Heart right ventricle (tissue), 16 donors: ENCODE measurements at regions not wholly inside any gene's neighbourhood (a gene's known extent, or its start where the extent isn't known, plus 50 kb on each side); places are given as distances from the start of the nearest gene placed in this dataset.

Experiments
- ATAC-seq, 8 donors: fragments of 200-7000 bp; cut with Tn5 transposase; one replicate each; pipeline ENCODE4 v1.9.1; 2020; ENCODE audit warnings: mild to moderate bottlenecking in 8 of 8, moderate library complexity in 8 of 8, moderate number of reproducible peaks in 1 of 8
- DNase-seq, 2 donors: peaks; one replicate each; pipeline ENCODE4 v3.0.0-alpha.2; 2020
- H3K27ac ChIP-seq, 10 donors: fragments of 200-600 bp; sonication (generic) in 2 of 10; one replicate each; pipeline versions ENCODE4 v1.5.0 to v1.8.0; 2020 to 2022; ENCODE audit warnings: mild to moderate bottlenecking in 3 of 10
- H3K27me3 ChIP-seq, 7 donors: fragments of 200-600 bp; one replicate each; pipeline ENCODE4 v1.8.0; 2021 to 2022; ENCODE audit warnings: mild to moderate bottlenecking in 2 of 7
- H3K36me3 ChIP-seq, 9 donors: fragments of 200-600 bp; sonication (generic) in 1 of 9; one replicate each; pipeline versions ENCODE4 v1.5.0 to v1.8.0; 2020 to 2022; ENCODE audit warnings: mild to moderate bottlenecking in 2 of 9
- H3K4me1 ChIP-seq, 9 donors: fragments of 200-600 bp; sonication (generic) in 1 of 9; one replicate each; pipeline versions ENCODE4 v1.5.0 to v1.8.0; 2020 to 2022; ENCODE audit warnings: mild to moderate bottlenecking in 4 of 9
- H3K4me3 ChIP-seq, 10 donors: fragments of 200-600 bp; sonication (generic) in 2 of 10; one replicate each; pipeline versions ENCODE4 v1.5.0 to v1.8.0; 2020 to 2022; ENCODE audit warnings: mild to moderate bottlenecking in 7 of 10, moderate library complexity in 2 of 10
- H3K9me3 ChIP-seq, 11 donors: fragments of 200-600 bp in 10 of 11; sonication (generic) in 2 of 11; one replicate each; pipeline versions ENCODE4 v1.5.0 to v1.8.0; 2013 to 2022; ENCODE audit warnings: mild to moderate bottlenecking in 2 of 11, control low read depth in 1 of 11, moderate library complexity in 1 of 11
- WGBS, 2 donors: extraction: QIAGEN DNeasy Blood & Tissue Kit; methylation state at CpG; one replicate each; pipeline ENCODE4 v1.1.7; 2013; ENCODE audit warnings: inconsistent platforms in 1 of 2; 5-methylcytosine and 5-hydroxymethylcytosine counted together
- intact Hi-C, 10 donors: fragments of 100-400 bp; cut with DNase I; formaldehyde crosslinking; loops; one replicate each; pipeline versions ENCODE4 v1.11.1 to v1.14.2; 2022
- TF ChIP-seq, protein P1 (sequence below), 9 donors: fragments of 200-600 bp; sonication (generic) in 2 of 9; IDR thresholded peaks; one replicate each; pipeline versions ENCODE4 v1.5.0 to v1.8.0; 2021 to 2022; ENCODE audit warnings: antibody characterized with exemption in 9 of 9, mild to moderate bottlenecking in 5 of 9, moderate library complexity in 1 of 9
- donor health status: Arrhythmogenic right ventricular cardiomyopathy.
- donor health status: ischemic (EF 13 %, LVEDD 7.1; RV severe dilation, severe dysfunction).
- donor health status: healthy with polysubstance abuse.
- donor health status: DM: no; HTN: yes; CAD: no.
- donor health status: DM: no; HTN: no; CAD: no.
- donor health status: ischemic (EF 25% LVEDD 6.9; RV normal size, moderate dysfunction).
- donor health status: ischemic (EF 25% LVEDD 5.7; RV mildly dilated, moderate dysfunction).
- donor health status: healthy.
- donor health status: DM: yes; HTN: yes; CAD: no.
- donor health status: Ischemic cardiomyopathy.
- donor health status: ischemic (EF 35%, LVEDD 5.7; RV mildly dilated, moderate dysfunction).
- donor health status: nonischemic (EF 11% LVEDD 7.7; RV severe dilation, severe dysfunction).
- donor health status: DM: yes; HTN: yes; CAD: no.
- donor health status: PGD.
- donor health status: ischemic (EF 29% LVEDD 5.4; RV normal size, mild dysfunction).
- donor health status: nonischemic (EF 23%, LVEDD 6.1; RV moderate dilation, normal function).

DNA sequence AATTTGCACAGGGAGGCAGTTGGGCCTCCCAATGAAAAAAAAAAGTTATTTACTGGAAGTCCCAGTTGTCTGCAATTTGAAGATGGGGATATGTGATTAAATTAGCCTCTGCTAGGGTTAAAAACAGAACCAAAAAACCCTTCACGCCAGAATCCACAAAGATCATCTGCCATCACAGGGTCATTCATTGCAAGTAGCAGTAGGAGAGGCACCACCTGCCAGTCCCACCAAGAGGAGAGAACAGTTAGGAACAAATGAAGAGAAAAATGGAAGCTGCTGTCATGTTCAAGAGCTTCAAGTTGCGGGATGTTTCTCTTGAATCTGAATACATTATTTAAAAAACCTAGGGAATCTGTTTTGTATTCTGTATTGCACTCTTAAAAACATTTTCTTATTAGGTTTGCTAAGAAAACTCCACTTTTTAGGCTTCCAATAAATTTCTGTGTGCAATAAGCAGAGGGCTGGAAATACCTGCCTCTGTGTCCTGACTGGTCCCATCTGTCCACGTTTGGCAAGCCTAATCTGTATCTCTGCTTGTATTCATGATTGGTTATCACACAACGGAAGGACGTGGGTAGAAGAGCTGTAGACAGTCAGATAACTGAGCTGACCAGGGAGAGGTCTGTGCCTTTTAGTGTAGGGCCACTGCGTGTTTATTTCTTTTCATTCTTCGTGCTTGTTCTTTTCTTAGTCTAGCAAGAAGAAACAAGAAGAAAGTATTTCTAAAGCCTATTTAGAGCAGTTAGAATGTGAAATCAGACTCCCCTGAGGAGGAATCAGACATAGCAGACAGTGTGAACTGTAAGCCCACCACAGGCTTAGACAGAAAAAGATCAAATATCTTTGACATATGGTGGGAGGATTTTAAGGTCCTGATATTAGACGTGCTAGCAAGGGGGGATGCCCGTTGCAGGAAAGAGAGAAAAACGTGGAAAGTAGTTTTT is 630.6 kb upstream of the SEMA6A start:
- Histone ChIP-seq H3K4me3 (peak overlapping the region in 4 of 10 donors; percentile 3 to 16 (median 9)), H3K36me3 (no peaks in the 10 kb centered on the region), H3K27me3 (no peaks in the 10 kb centered on the region), H3K27ac (peak overlapping the region in 1 of 10 donors; percentile 17), H3K9me3 (peaks cover 0 to 8% (median 0%) of the 10 kb centered on the region in 11 donors), H3K4me1 (peaks cover 0 to 13% (median 6%) of the 10 kb centered on the region in 9 donors)
- WGBS, 2 donors = 28 to 29% methylated on average over 10 of the region's 10 CpGs
- no peak for DNase-seq
- intact Hi-C loops = no loop called here
- peak in 3 of 8 donors; percentile 37 to 55 (median 51) for ATAC-seq
- TF ChIP-seq, protein P1, sequence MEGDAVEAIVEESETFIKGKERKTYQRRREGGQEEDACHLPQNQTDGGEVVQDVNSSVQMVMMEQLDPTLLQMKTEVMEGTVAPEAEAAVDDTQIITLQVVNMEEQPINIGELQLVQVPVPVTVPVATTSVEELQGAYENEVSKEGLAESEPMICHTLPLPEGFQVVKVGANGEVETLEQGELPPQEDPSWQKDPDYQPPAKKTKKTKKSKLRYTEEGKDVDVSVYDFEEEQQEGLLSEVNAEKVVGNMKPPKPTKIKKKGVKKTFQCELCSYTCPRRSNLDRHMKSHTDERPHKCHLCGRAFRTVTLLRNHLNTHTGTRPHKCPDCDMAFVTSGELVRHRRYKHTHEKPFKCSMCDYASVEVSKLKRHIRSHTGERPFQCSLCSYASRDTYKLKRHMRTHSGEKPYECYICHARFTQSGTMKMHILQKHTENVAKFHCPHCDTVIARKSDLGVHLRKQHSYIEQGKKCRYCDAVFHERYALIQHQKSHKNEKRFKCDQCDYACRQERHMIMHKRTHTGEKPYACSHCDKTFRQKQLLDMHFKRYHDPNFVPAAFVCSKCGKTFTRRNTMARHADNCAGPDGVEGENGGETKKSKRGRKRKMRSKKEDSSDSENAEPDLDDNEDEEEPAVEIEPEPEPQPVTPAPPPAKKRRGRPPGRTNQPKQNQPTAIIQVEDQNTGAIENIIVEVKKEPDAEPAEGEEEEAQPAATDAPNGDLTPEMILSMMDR (IDR thresholded peaks at IDR 0.05) = no peak

- intact Hi-C loops = no loop called here
- TF ChIP-seq, protein P1 (IDR thresholded peaks at IDR 0.05) = no peak
These were observed 629.8 kb upstream of the SEMA6A start for GRCh38 chr5:117204404-117204803.

DNA sequence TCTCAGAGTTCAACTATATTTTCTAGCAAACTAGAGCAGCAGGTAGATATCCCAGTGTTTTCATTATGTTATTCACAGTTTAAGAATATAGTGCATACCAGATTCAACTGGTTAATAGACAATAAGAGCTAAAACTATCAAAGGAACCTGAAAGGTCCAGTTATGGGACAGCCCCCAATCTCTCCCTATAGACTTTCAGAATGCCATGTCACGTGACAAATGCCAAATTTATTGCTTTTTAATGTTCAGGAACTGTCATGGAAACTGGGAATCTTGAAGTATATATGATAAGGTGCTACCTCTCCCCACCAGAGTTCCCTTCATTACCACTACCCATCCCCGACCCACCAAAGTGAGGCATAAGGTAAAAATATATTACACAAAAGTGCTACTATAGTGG is 629.0 kb upstream of the SEMA6A start:
- no peak overlapping the region for H3K27ac ChIP-seq
- ATAC-seq (no peak), DNase-seq (no peak)
- H3K27me3 ChIP-seq = no peaks in the 10 kb centered on the region
- TF ChIP-seq, protein P1 (IDR thresholded peaks at IDR 0.05) = no peak
- intact Hi-C loops = no loop called here
- no peak overlapping the region for H3K4me3 ChIP-seq
- 93 to 97% methylated on average over 2 of the region's 2 CpGs for WGBS, 2 donors
- no peaks in the 10 kb centered on the region for H3K36me3 ChIP-seq
- no peaks in the 10 kb centered on the region for H3K9me3 ChIP-seq
- peaks cover 0 to 13% (median 6%) of the 10 kb centered on the region in 9 donors for H3K4me1 ChIP-seq

More at GRCh38 chr5:117204404-117204803, 629.8 kb upstream of the SEMA6A start:
- WGBS, 2 donors = 87 to 93% methylated on average over 4 of the region's 4 CpGs
- H3K4me3 ChIP-seq = no peak overlapping the region
- no peaks in the 10 kb centered on the region for H3K27me3 ChIP-seq
- ATAC-seq (no peak), DNase-seq (no peak)
- H3K9me3 ChIP-seq = peaks cover 0 to 2% (median 0%) of the 10 kb centered on the region in 11 donors
- no peak overlapping the region for H3K27ac ChIP-seq
- H3K36me3 ChIP-seq = no peaks in the 10 kb centered on the region
- H3K4me1 ChIP-seq = peaks cover 0 to 13% (median 6%) of the 10 kb centered on the region in 9 donors

- ATAC-seq = no peak
- H3K27ac ChIP-seq = no peak overlapping the region
- no peaks in the 10 kb centered on the region for H3K36me3 ChIP-seq
- no peak overlapping the region for H3K4me3 ChIP-seq
- WGBS, 2 donors = 30 to 50% methylated on average over 1 of the region's 1 CpG
- peaks cover 0 to 3% (median 0%) of the 10 kb centered on the region in 11 donors for H3K9me3 ChIP-seq
- H3K4me1 ChIP-seq = peaks cover 0 to 13% (median 5%) of the 10 kb centered on the region in 9 donors
- intact Hi-C loops = no loop called here
- TF ChIP-seq, protein P1 (IDR thresholded peaks at IDR 0.05) = no peak
- H3K27me3 ChIP-seq = no peaks in the 10 kb centered on the region
- DNase-seq = no peak
These were observed 626.4 kb upstream of the SEMA6A start for GRCh38 chr5:117201001-117201400.
